DND-41 (cell line): ENCODE measurements at regions not wholly inside any gene's neighbourhood (a gene's known extent, or its start where the extent isn't known, plus 50 kb on each side); places are given as distances from the start of the nearest gene placed in this dataset.

Experiments used
- ATAC-seq: fragments of 200-7000 bp; cut with Tn5 transposase; 3 replicates; pipeline ENCODE4 v1.9.1; 2021; ENCODE audit warnings: low read depth; ENCODE audit not compliant: insufficient read depth
- DNase-seq: peaks from one replicate; pipeline ENCODE4 v3.0.0-alpha.2; 2020
- H2AFZ ChIP-seq: 2 replicates; pipeline ENCODE4 v1.6.0; 2012; ENCODE audit warnings: low read depth, low read length
- H3K27ac ChIP-seq: 2 replicates; pipeline ENCODE4 v1.5.1; 2012; ENCODE audit warnings: low read length, inconsistent platforms
- H3K27me3 ChIP-seq: fragments of 200-600 bp; sonication (generic); 2 replicates; pipeline ENCODE4 v1.6.0; 2012; ENCODE audit warnings: low read length, mild to moderate bottlenecking, inconsistent platforms; ENCODE audit not compliant: insufficient read depth, poor library complexity
- H3K36me3 ChIP-seq: 2 replicates; pipeline ENCODE4 v1.5.1; 2012; ENCODE audit warnings: low read length, inconsistent platforms; ENCODE audit not compliant: insufficient read depth
- H3K4me1 ChIP-seq: 2 replicates; pipeline ENCODE4 v1.5.1; 2012; ENCODE audit warnings: mild to moderate bottlenecking, low read length; ENCODE audit not compliant: insufficient read depth
- H3K4me2 ChIP-seq: 2 replicates; pipeline ENCODE4 v1.6.0; 2012; ENCODE audit warnings: mild to moderate bottlenecking, moderate library complexity, low read length, inconsistent platforms; ENCODE audit not compliant: insufficient read depth
- H3K4me3 ChIP-seq, 2 experiments: fragments of 200-600 bp in 1 of 2; shearing (Covaris generic) in 1 of 2; 2 replicates each; pipeline ENCODE4 v1.5.1; 2012 to 2016; ENCODE audit warnings: inconsistent platforms in 2 of 2, low read length in 2 of 2, mild to moderate bottlenecking in 2 of 2, low read depth in 1 of 2, moderate library complexity in 1 of 2
- H3K79me2 ChIP-seq: 2 replicates; pipeline ENCODE4 v1.6.0; 2012; ENCODE audit warnings: low read length, inconsistent platforms; ENCODE audit not compliant: insufficient read depth
- H3K9ac ChIP-seq: 2 replicates; pipeline ENCODE4 v1.6.0; 2012; ENCODE audit warnings: low read depth, mild to moderate bottlenecking, inconsistent platforms, low read length, moderate library complexity
- H3K9me3 ChIP-seq: 2 replicates; pipeline ENCODE4 v1.5.1; 2012; ENCODE audit warnings: low read length, moderate library complexity, mild to moderate bottlenecking, inconsistent platforms; ENCODE audit not compliant: insufficient read depth, severe bottlenecking
- H4K20me1 ChIP-seq: 2 replicates; pipeline ENCODE4 v1.6.0; 2012; ENCODE audit warnings: low read length; ENCODE audit not compliant: insufficient read depth
- CTCF ChIP-seq: IDR thresholded peaks from 2 replicates; pipeline ENCODE4 v1.5.1; 2012; ENCODE audit warnings: borderline replicate concordance, low read length, moderate library complexity, mild to moderate bottlenecking; ENCODE audit not compliant: poor library complexity, severe bottlenecking; ENCODE audit errors: extremely low read depth
- EZH2 ChIP-seq: IDR thresholded peaks from 3 replicates; pipeline ENCODE4 v1.6.1; 2012; ENCODE audit warnings: borderline replicate concordance, low read depth, mild to moderate bottlenecking, moderate library complexity, low read length, inconsistent platforms; ENCODE audit not compliant: severe bottlenecking

GRCh38 chr3:73789825-73790444 is 165.2 kb upstream of the PDZRN3 start:
- Histone ChIP-seq H3K9ac (no peak overlapping the region), H3K9me3 (no peaks in the 10 kb centered on the region), H3K4me2 (no peak overlapping the region), H3K79me2 (no peaks in the 10 kb centered on the region), H3K27me3 (peaks cover 3% of the 10 kb centered on the region), H2AFZ (no peak overlapping the region), H3K27ac (no peak overlapping the region), H4K20me1 (no peaks in the 10 kb centered on the region), H3K4me1 (no peaks in the 10 kb centered on the region), H3K36me3 (no peaks in the 10 kb centered on the region), H3K4me3 (no peak overlapping the region)
- TF ChIP-seq EZH2 = no peak
- TF ChIP-seq CTCF = no peak
- ATAC-seq (no peak), DNase-seq (no peak)

GRCh38 chr3:73787620-73788019 is 162.9 kb upstream of the PDZRN3 start:
- Histone ChIP-seq H4K20me1 (no peaks in the 10 kb centered on the region), H3K36me3 (no peaks in the 10 kb centered on the region), H3K4me2 (no peak overlapping the region), H3K4me3 (no peak overlapping the region), H3K27me3 (peaks cover 3% of the 10 kb centered on the region), H3K9ac (no peak overlapping the region), H3K27ac (no peak overlapping the region), H3K9me3 (no peaks in the 10 kb centered on the region), H3K79me2 (no peaks in the 10 kb centered on the region), H3K4me1 (no peaks in the 10 kb centered on the region), H2AFZ (no peak overlapping the region)
- no peak for DNase-seq
- ATAC-seq = no peak
- TF ChIP-seq CTCF (no peak), EZH2 (no peak)

GRCh38 chr3:73786998-73787397 is 162.3 kb upstream of the PDZRN3 start:
- DNase-seq (no peak), ATAC-seq (no peak)
- Histone ChIP-seq H4K20me1 (no peaks in the 10 kb centered on the region), H3K4me2 (no peak overlapping the region), H3K79me2 (no peaks in the 10 kb centered on the region), H3K4me3 (no peak overlapping the region), H2AFZ (no peak overlapping the region), H3K9ac (no peak overlapping the region), H3K36me3 (no peaks in the 10 kb centered on the region), H3K27me3 (peaks cover 3% of the 10 kb centered on the region), H3K4me1 (no peaks in the 10 kb centered on the region), H3K27ac (no peak overlapping the region), H3K9me3 (no peaks in the 10 kb centered on the region)
- TF ChIP-seq EZH2 = no peak
- no peak for TF ChIP-seq CTCF

- no peak for DNase-seq
- H3K9me3 ChIP-seq = no peaks in the 10 kb centered on the region
- no peak overlapping the region for H2AFZ ChIP-seq
- H4K20me1 ChIP-seq = no peaks in the 10 kb centered on the region
- H3K4me2 ChIP-seq = no peak overlapping the region
- no peak overlapping the region for H3K9ac ChIP-seq
- no peak for TF ChIP-seq CTCF
- no peak for TF ChIP-seq EZH2
- no peaks in the 10 kb centered on the region for H3K36me3 ChIP-seq
- peaks cover 3% of the 10 kb centered on the region for H3K27me3 ChIP-seq
- no peak overlapping the region for H3K4me3 ChIP-seq
- no peak for ATAC-seq
- H3K79me2 ChIP-seq = no peaks in the 10 kb centered on the region
- no peak overlapping the region for H3K27ac ChIP-seq
- H3K4me1 ChIP-seq = no peaks in the 10 kb centered on the region
Observed at GRCh38 chr3:73786321-73786807, 161.6 kb upstream of the PDZRN3 start.
